ENCODE measurements at regions not wholly inside any gene's neighbourhood (a gene's known extent, or its start where the extent isn't known, plus 50 kb on each side); places are given as distances from the start of the nearest gene placed in this dataset.

- TF ChIP-seq CTCF (IDR thresholded peaks at IDR 0.05; ENCODE audit: low read depth, low read length, missing input control): no peak
- no peak for TF ChIP-seq RAD21 (IDR thresholded peaks at IDR 0.05)
- no peak for TF ChIP-seq YY1 (IDR thresholded peaks at IDR 0.05)
- no peak for TF ChIP-seq TAF1 (conservative IDR thresholded peaks at IDR 0.05)
- no peak for TF ChIP-seq JUND (IDR thresholded peaks at IDR 0.05)
- no peak for TF ChIP-seq ZBTB33 (IDR thresholded peaks at IDR 0.05)
- TF ChIP-seq REST (IDR thresholded peaks at IDR 0.05): no peak
- TF ChIP-seq EGR1 (IDR thresholded peaks at IDR 0.05; ENCODE audit: low read depth in 2 of 2): no peak
Measured at GRCh38 chr2:34547340-34547739, 948.2 kb upstream of the FAM98A start.
